ENCODE measurements at regions not wholly inside any gene's neighbourhood (a gene's known extent, or its start where the extent isn't known, plus 50 kb on each side); places are given as distances from the start of the nearest gene placed in this dataset.

DNA sequence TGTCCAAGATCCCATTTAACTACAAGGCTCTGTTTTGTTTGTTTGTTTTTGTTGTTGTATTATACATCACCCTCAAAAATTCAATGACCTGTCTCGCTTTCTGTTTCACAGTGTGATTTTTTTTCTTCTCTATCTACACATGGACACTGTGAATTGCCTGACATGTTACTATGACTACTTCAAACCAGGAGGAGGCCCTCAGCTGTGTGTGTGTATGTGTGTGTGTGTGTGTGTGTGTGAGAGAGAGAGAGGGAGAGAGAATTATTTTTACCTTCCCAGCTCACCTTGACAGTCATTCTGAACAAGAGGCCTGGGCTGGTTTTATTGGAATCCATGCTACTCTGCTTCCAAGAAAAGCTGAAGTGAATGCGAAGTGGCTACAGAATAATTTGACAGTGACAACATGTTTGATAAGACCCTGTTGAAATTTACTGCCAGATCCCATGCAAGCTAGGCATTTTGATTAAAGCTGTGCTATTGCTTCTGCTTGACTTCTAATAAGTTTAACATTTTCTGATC, 841.4 kb downstream of the NSUN3 start:
- DNase-seq, result no peak

GRCh38 chr3:94909726-94910125, 846.9 kb downstream of the NSUN3 start:
- no peak for DNase-seq

- DNase-seq, result no peak
Measured at GRCh38 chr3:94912656-94913055, 849.8 kb downstream of the NSUN3 start.

GRCh38 chr3:94927175-94927574, 864.3 kb downstream of the NSUN3 start:
- DNase-seq, result no peak

GRCh38 chr3:94928921-94929320, 866.1 kb downstream of the NSUN3 start:
- DNase-seq, result no peak

DNA sequence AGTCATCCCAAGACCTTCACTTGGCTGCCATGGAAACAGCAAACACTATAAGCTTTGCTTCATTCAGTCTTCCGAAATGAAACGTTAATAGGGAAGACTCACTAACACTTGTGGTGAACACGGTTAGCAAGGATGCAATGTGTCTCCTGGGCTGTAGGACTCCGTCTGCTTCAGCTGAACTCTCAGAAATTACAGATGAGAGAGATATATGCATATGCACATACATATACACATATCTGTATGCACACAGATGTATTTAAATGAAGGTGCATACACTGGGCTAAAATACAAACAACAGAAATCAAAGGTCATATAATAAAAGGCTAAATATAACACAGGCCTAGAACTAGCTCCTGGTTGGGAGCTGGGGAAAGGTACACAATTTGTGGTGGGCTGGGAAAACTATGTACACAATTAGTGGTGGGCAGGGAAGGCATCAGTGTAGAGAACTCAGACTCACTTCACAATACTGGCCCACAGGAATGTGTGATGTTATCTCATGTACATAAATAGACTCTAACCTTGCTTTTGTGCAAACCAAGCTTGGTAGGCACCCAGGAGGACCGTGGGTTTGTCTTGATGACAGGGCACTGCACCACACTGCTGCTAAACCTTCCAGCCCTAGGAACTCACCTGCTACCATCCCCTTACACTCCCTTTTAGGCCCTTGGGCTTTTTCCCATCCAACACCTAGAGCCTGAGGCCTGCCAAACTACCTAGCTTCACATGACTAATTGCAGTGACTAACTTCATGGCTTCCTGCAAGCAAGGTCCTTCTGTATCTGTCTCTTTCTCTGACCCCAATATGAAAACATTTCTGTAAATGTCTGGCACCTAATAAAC, 873.1 kb downstream of the NSUN3 start:
- no peak for DNase-seq

- no peak for DNase-seq
Measured at GRCh38 chr3:94937980-94938379, 875.1 kb downstream of the NSUN3 start.

GRCh38 chr3:94946683-94947082, 883.8 kb downstream of the NSUN3 start:
- no peak for DNase-seq

DNA sequence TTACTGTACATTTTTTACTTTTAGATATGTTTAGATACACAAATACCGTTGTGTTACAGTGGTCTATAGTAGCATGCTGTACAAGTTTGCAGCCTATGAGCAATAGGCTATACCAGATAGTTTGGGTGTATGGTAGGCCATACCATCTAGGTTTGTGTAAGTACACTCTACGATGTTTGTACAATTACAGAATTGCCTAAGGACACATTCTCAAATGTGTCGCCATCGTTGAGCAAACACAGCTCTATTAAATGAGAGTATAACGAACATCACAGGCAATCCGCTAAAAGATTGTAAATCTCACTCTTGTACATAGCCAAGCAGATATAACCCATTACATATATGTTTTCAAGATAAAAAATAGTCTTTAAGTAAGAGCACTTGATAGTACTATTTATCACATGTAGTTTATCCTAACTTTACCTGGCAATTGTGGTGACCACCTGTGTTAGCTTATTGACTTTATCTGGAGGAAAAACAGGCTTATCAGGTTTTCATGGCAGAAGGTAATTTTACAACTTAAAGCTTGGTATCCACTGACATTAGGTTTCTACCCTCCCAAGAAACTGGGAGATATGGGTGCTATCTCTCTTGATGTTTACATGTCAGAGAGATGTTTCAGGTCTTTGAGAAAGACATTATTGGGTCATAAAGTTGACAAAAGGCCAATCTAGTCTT, 898.7 kb downstream of the NSUN3 start:
- DNase-seq, result no peak

GRCh38 chr3:94965867-94966475, 903.1 kb downstream of the NSUN3 start:
- DNase-seq, result no peak

DNA sequence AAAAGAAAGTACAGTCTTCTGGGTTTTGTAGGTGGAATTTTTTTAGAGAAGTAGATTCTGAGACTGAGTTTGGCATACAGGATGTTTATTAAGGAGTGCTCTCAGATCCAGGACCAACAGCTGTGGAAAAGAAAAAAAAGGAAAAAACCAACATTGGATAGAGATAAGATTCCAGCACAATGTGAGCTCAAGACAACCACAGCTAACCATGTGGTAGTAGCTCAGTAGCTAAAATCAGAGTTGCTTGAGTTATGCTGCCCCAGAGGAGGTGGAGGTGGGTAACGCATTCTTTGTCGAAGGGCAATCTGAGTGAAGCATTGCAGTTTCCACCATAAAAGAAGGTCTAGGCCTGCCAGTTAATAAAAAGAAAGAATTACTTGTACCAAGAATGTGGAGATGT, 904.3 kb downstream of the NSUN3 start:
- no peak for DNase-seq

- DNase-seq, result no peak
Measured at GRCh38 chr3:94968519-94968918, 905.7 kb downstream of the NSUN3 start.

GRCh38 chr3:94972066-94972465, 909.2 kb downstream of the NSUN3 start:
- no peak for DNase-seq

DNA sequence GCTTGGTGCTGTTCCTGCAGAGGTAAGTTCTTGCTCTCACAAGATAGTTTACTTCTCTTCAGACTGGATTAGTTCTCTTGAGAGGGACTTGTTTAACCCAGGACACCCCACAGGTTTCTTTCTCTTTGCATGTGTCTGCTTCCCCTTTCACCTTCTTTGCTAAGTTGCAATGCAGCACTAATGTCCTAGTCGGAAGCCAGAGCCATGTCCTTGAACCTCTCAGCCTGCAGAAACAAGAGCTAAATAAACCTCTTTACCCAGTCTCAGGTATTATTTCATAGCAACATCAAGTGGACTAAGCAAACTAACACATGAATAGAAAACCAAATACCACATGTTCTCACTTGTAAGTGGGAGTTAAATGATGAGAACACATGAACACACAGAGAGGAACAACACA, 915.2 kb downstream of the NSUN3 start:
- DNase-seq, result no peak

GRCh38 chr3:94985778-94986177, 922.9 kb downstream of the NSUN3 start:
- DNase-seq, result no peak

- DNase-seq, result no peak
Measured at GRCh38 chr3:94990952-94991705, 928.3 kb downstream of the NSUN3 start.

- DNase-seq, result no peak
Measured at GRCh38 chr3:94996743-94997142, 933.9 kb downstream of the NSUN3 start.

DNA sequence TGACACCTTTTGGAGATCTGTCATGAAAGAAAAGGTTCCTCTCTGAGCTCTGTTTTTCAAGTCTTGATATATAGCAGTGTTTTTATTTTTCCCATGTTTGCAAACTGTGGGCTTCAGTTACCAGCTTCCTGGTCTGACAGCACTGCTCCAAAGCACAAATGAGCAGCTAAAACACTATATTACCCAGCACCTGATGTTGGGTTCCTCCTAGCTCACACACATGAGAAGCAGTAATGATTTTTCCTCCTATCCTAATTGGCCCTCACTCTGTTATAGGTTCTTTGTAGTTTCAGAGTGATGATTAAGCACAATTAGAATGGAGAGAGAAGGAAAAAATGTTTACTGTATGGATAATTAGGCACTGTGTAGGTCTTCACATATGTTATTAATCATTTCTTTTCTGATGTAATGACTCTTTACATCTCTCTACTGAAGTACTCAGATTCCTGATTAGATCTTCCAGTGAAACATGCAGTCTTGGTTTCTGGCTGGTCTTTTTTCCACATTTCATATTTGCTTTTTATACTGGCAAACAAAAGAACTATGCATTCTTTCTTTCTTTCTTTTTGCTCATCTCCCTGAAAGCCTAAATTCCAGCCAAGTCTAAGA, 939.7 kb downstream of the NSUN3 start:
- no peak for DNase-seq

GRCh38 chr3:95028688-95029087, 965.8 kb downstream of the NSUN3 start:
- no peak for DNase-seq

DNA sequence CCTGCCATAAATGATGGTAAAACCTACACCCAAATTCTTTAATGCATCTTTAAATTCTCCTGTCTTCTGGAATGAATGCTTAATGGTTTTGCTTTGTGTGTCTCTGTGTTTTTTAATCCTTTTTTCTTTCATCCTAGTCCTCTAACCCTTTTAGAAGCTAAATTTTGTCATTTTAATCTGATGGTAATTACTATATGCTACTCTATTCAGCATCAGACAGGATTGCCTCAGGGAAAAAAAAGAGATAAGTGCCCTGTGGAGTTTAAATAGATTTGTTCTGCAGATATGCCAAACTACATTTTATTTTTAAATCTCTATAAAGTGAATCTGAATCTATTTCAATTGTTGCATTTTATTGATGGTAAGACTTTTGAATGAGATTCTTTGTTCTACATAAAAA, 966.8 kb downstream of the NSUN3 start:
- no peak for DNase-seq

DNA sequence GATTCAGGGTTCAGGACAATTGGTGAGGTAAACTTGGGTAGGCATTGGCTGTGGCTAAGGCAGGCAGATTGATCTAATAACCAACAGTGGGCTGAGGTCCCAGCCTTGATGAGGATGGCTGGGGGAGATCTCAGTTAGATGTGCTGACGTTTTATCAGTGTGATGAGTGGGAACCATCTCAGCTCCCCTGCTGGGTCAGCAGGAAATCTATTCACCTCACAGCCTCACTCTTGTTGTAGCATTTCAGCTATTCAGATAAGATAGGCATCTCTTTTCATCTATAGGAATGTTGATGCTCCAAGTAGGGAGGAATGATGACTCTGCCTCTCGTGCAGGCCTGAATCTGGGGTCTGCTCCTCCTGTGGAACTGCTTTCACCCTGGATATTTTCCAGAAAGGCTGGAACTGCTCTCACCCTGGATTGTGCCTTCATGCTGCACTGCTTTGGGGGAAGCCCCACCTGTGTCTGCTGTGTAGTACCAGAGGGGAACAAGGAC, 973.7 kb downstream of the NSUN3 start:
- DNase-seq, result no peak

GRCh38 chr3:95037097-95037496, 974.2 kb downstream of the NSUN3 start:
- DNase-seq, result no peak

Measured in 8988T (cell line).